Fibroblast of mammary gland (primary cell): ENCODE measurements at regions not wholly inside any gene's neighbourhood (a gene's known extent, or its start where the extent isn't known, plus 50 kb on each side); places are given as distances from the start of the nearest gene placed in this dataset.

Source experiments
- DNase-seq: peaks from one replicate; pipeline ENCODE4 v3.0.0-alpha.2; 2010; ENCODE audit warnings: low read depth
- H3K4me3 ChIP-seq: 2 replicates; pipeline ENCODE4 v1.5.1; 2011; ENCODE audit warnings: low read depth, mild to moderate bottlenecking, low read length, moderate library complexity; ENCODE audit not compliant: control insufficient read depth
- CTCF ChIP-seq: conservative IDR thresholded peaks from 2 replicates; pipeline ENCODE4 v1.5.1; 2011; ENCODE audit warnings: low read depth, low read length, inconsistent platforms; ENCODE audit not compliant: control insufficient read depth, insufficient read depth

GRCh38 chr7:47194516-47195057, 387.3 kb downstream of the TNS3 start:
- H3K4me3 ChIP-seq, result no peak overlapping the region
- no peak for TF ChIP-seq CTCF
- DNase-seq, result no peak

- no peak overlapping the region for H3K4me3 ChIP-seq
- no peak for DNase-seq
- TF ChIP-seq CTCF, result no peak
Measured at GRCh38 chr7:47192978-47193377, 388.9 kb downstream of the TNS3 start.

- DNase-seq, result no peak
- TF ChIP-seq CTCF, result no peak
Measured at GRCh38 chr7:47191876-47192291, 390.0 kb downstream of the TNS3 start.

GRCh38 chr7:47191316-47191715, 390.6 kb downstream of the TNS3 start:
- no peak for TF ChIP-seq CTCF
- DNase-seq, result no peak
- H3K4me3 ChIP-seq, result no peak overlapping the region

More at GRCh38 chr7:47191876-47192291, 390.0 kb downstream of the TNS3 start:
- H3K4me3 ChIP-seq, result no peak overlapping the region

GRCh38 chr7:47190462-47190861, 391.4 kb downstream of the TNS3 start:
- DNase-seq, result no peak
- no peak overlapping the region for H3K4me3 ChIP-seq
- TF ChIP-seq CTCF, result no peak

GRCh38 chr7:47188653-47189315, 393.1 kb downstream of the TNS3 start:
- H3K4me3 ChIP-seq, result no peak overlapping the region
- no peak for TF ChIP-seq CTCF
- peak; percentile 12 for DNase-seq
